HL-60 (cell line): ENCODE measurements at regions not wholly inside any gene's neighbourhood (a gene's known extent, or its start where the extent isn't known, plus 50 kb on each side); places are given as distances from the start of the nearest gene placed in this dataset.

Experiments used
- DNase-seq, 2 experiments: peaks; one replicate each; pipeline ENCODE4 v3.0.0-alpha.2; 2010 to 2020; ENCODE audit warnings: low read depth in 1 of 2, low spot score in 1 of 2
- H3K27ac ChIP-seq: fragments of 250-450 bp; sonication (Bioruptor Pico); replicated peaks from 2 replicates; pipeline ENCODE4 v1.5.1; 2020; ENCODE audit warnings: mild to moderate bottlenecking, moderate library complexity
- H3K27me3 ChIP-seq: fragments of 250-450 bp; sonication (Bioruptor Pico); 2 replicates; pipeline ENCODE4 v1.5.1; 2021; ENCODE audit warnings: mild to moderate bottlenecking, moderate library complexity; ENCODE audit not compliant: insufficient read depth, poor library complexity, severe bottlenecking
- H3K4me3 ChIP-seq: replicated peaks from 2 replicates; pipeline ENCODE4 v1.5.1; 2011; ENCODE audit warnings: mild to moderate bottlenecking, control low read depth, low read length; ENCODE audit not compliant: insufficient read depth
- CTCF ChIP-seq: IDR thresholded peaks from one replicate; pipeline ENCODE4 v1.5.1; 2011; ENCODE audit warnings: low read length, control low read depth, inconsistent platforms; ENCODE audit not compliant: insufficient read depth
- GABPA ChIP-seq: IDR thresholded peaks from 2 replicates; pipeline ENCODE4 v1.6.1; 2012; ENCODE audit warnings: low read depth
- POLR2AphosphoS5 ChIP-seq: IDR thresholded peaks from 2 replicates; pipeline ENCODE4 v1.6.1; 2012; ENCODE audit warnings: low read depth
- REST ChIP-seq: IDR thresholded peaks from 2 replicates; pipeline ENCODE4 v1.6.1; 2012; ENCODE audit warnings: low read depth; ENCODE audit not compliant: insufficient replicate concordance
- SPI1 ChIP-seq: IDR thresholded peaks from 2 replicates; pipeline ENCODE4 v1.6.1; 2012; ENCODE audit warnings: low read depth, mild to moderate bottlenecking, borderline replicate concordance

- no peak for DNase-seq
- Histone ChIP-seq H3K4me3 (no peak overlapping the region), H3K27ac (no peak overlapping the region), H3K27me3 (peaks cover 5% of the 10 kb centered on the region)
- TF ChIP-seq GABPA (no peak), SPI1 (no peak), POLR2AphosphoS5 (no peak), CTCF (no peak), REST (no peak)
Measured at GRCh38 chr15:91566141-91566540, 287.4 kb upstream of the SLCO3A1 start.

- Histone ChIP-seq H3K27ac (no peak overlapping the region), H3K27me3 (peaks cover 5% of the 10 kb centered on the region), H3K4me3 (no peak overlapping the region)
- DNase-seq, result no peak
- TF ChIP-seq SPI1 (no peak), POLR2AphosphoS5 (no peak), CTCF (no peak), GABPA (no peak), REST (no peak)
Measured at GRCh38 chr15:91568036-91568435, 285.5 kb upstream of the SLCO3A1 start.

- H3K4me3 ChIP-seq, result no peak overlapping the region
- no peak for DNase-seq
- TF ChIP-seq SPI1 (no peak), CTCF (no peak), REST (no peak), GABPA (no peak), POLR2AphosphoS5 (no peak)
- peaks cover 6% of the 10 kb centered on the region for H3K27me3 ChIP-seq
- no peak overlapping the region for H3K27ac ChIP-seq
Measured at GRCh38 chr15:91572110-91572509, 281.4 kb upstream of the SLCO3A1 start.
